Activated CD8-positive, alpha-beta memory T cell treated with anti-CD3 and anti-CD28 coated beads, Interleukin-2, amount 50 U/mL, for 1 hour (primary cell): ENCODE measurements at regions not wholly inside any gene's neighbourhood (a gene's known extent, or its start where the extent isn't known, plus 50 kb on each side); places are given as distances from the start of the nearest gene placed in this dataset.
"Not testable (repeated sequence)": the region's sequence is repeated elsewhere in the genome, so short reads cannot be mapped to it uniquely, and the experiment has no call there.

ENCODE experiments used
- DNase-seq: peaks from one replicate; pipeline ENCODE4 v3.0.0-alpha.2; 2020; ENCODE audit errors: extremely low read depth

GRCh38 chr1:182229451-182229850 lies 162.1 kb downstream of the GLUL start:
- no peak for DNase-seq

- DNase-seq = no peak
Observed at GRCh38 chr1:182227864-182228547, 163.6 kb downstream of the GLUL start.

DNA sequence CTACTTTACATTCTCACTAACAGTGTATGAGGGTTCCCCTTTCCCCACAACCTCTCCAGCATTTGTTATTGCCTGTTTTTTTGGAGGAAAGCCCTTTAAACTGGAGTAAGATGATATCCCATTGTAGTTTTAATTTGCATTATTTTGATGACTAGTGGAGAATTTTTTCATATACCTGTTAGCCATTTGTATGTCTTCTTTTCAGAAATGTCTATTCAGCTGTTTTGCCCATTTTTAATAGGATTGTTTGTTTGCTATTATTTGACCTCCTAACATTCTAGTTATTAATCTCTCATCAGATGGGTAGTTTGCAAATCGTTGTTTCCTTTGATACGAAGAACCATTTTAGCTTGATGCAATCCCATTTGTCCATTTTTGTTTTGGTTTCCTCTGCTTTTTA lies 165.0 kb downstream of the GLUL start:
- DNase-seq = no peak

DNA sequence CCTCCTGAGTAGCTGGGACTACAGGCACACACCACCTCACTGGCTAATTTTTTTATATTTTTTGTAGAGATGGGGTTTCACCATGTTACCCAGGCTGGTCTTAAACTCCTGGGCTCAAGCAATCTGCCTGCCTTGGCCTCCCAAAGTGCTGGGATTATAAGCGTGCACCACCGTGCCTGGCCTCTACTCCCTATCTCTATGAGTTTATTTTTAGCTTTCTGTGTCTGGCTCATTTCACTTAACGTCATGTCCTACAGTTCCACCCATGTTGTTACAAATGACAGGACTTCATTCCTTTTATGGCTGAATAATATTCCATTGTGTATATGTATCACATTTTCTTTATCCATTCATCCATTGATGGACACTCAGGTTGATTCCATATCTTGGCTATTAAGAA lies 164.2 kb upstream of the ZNF648 start:
- DNase-seq = not testable (repeated sequence)

- DNase-seq = not testable (repeated sequence)
Observed at GRCh38 chr1:182221990-182222389, 160.5 kb upstream of the ZNF648 start.

DNA sequence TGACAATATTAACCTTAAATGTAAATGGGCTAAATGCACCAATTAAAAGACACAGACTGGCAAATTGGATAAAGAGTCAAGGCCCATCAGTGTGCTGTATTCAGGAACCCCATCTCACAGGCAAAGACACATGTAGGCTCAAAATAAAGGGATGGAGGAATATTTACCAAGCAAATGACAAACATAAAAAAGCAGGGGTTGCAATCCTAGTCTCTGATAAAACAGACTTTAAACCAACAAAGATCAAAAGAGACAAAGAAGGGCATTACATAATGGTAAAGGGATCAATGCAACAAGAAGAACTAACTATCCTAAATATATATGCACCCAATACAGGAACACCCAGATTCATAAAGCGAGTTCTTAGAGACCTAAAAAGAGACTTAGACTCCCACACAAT lies 159.9 kb upstream of the ZNF648 start:
- DNase-seq = not testable (repeated sequence)

- no peak for DNase-seq
Observed at GRCh38 chr1:182217967-182218366, 156.5 kb upstream of the ZNF648 start.

- no peak for DNase-seq
Observed at GRCh38 chr1:182217071-182217470, 155.6 kb upstream of the ZNF648 start.

DNA sequence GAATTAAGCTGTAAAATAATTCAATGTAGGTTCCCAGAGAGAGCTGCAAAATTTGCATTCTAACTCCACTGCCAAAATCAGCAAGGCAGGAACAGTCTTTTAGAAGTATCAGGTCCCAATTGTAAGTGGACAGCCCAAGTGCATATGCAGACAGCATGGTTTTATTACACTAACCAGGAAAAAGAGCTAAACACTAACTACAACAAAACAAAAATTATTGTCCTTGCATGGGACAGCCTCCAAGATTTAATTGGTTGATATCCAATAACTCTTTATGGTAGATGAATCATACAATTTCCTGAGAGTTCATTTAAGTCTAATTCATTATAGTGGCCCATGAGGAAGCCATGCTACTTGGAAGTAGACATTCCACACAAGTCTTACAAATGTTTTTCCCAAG lies 154.3 kb upstream of the ZNF648 start:
- DNase-seq = no peak

DNA sequence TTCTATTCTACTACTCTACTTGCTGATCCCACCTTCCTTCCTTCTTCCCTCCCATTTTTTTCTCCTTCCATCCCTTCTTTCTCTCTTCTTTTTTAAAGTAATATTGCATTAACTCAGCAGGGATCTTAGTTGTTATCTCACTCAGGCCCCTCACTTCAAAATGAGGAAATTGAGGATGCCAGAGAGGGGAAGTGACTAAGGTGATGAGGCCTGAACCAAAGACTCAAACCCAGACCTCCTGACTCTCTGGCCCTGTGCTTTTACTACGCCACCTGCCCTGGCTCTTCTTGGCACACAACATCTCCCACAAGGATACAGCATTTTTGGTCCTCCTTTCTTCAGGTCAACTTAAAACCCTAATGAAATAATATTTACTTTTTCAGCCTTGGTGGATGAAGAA lies 151.7 kb upstream of the ZNF648 start:
- no peak for DNase-seq

GRCh38 chr1:182211386-182211785 lies 149.9 kb upstream of the ZNF648 start:
- no peak for DNase-seq

- no peak for DNase-seq
Observed at GRCh38 chr1:182210417-182210816, 148.9 kb upstream of the ZNF648 start.

DNA sequence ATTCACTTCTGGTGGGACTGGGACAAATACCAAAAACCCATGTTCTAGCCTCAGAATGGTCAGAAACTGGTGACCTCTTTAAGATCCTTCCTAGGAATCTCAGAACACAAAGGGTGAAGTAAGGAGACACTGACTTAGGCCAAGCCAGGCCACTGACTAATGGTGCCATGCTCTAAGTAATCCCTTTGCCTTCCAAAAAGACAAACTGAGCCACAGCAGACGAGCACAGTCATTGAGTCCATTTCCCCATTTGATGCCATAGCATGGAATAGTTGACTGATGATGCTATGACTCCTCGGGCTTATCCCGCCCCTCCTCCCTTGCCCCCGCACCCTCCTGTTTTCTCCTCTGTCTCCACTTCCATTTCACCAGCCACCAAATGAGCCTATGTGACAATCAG lies 145.8 kb upstream of the ZNF648 start:
- DNase-seq = no peak

GRCh38 chr1:182206626-182207239 lies 145.2 kb upstream of the ZNF648 start:
- no peak for DNase-seq

DNA sequence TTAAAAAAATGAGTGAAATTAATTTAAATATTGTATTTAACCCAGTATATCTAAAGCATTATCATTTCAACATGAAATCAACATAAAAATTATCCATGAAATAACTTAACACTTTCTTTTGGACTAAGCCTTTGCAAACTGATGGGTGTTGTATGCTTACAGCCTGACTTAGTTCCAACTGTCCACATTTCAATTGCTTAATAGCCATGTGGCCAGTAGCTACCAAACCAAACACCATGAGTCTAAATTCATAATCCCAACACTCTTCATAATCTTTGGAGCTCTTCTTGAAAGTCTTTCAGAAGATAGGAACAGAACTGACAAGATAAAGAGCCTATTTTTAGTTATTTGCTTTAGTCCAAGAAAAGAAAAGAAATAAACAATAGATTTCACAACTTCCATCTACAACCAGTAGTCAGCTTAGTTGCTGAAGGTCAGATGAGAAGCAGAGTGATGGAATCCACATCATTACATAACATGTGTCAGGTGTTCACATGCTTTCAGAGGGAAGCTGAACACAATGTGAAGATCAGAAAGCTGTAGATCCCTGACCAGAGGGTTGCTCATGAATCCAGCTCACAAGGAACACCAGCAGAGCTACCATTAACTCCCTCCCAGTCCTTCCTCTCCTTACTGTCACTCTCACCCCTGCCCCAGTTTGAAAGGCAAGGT lies 144.0 kb upstream of the ZNF648 start:
- no peak for DNase-seq

GRCh38 chr1:182203191-182203875 lies 141.8 kb upstream of the ZNF648 start:
- DNase-seq = no peak

DNA sequence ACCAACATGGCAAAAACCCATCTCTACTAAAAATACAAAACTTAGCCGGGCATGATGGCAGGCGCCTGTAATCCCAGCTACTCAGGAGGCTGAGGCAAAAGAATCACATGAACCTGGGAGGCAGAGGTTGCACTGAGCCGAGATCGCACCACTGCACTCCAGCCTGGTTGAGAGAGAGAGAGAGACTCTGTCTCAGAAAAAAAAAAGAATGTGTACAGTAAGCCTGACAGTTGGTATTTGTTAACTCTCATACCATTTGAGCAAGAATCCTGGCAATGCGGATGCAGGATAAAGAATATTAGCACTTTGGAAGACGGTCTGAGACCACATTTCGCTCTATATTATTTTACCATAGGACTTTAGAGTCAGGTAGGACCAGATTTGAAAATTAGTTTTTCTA lies 140.0 kb upstream of the ZNF648 start:
- DNase-seq = not testable (repeated sequence)

- DNase-seq = no peak
Observed at GRCh38 chr1:182200025-182200812, 138.7 kb upstream of the ZNF648 start.

DNA sequence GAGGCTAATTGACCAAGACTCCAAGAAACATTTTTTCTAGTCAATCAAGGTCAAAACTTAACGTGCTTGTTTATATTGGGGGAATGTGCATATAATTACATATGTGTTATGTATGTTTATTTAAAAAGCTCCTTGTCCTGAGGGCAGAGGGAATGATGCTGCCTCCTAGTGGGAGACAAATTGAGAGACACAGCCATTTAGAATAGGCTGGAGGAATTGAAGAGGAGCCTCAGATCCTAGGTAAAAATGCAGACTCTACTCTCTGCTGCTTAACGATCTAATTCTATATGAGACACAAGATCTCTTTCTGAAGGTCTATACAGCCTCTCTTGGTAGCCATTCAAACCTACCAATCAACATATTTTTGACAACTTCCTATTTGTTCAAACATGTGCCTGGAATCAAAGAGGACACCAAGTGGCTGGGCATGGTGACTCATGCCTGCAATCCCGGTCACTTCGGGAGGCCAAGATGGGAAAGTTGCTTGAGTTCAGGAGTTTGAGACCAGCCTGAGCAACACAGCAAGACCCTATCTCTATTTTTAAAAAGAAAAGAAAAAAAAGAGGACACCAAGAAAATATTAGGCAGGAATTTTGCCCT lies 136.6 kb upstream of the ZNF648 start:
- no peak for DNase-seq

DNA sequence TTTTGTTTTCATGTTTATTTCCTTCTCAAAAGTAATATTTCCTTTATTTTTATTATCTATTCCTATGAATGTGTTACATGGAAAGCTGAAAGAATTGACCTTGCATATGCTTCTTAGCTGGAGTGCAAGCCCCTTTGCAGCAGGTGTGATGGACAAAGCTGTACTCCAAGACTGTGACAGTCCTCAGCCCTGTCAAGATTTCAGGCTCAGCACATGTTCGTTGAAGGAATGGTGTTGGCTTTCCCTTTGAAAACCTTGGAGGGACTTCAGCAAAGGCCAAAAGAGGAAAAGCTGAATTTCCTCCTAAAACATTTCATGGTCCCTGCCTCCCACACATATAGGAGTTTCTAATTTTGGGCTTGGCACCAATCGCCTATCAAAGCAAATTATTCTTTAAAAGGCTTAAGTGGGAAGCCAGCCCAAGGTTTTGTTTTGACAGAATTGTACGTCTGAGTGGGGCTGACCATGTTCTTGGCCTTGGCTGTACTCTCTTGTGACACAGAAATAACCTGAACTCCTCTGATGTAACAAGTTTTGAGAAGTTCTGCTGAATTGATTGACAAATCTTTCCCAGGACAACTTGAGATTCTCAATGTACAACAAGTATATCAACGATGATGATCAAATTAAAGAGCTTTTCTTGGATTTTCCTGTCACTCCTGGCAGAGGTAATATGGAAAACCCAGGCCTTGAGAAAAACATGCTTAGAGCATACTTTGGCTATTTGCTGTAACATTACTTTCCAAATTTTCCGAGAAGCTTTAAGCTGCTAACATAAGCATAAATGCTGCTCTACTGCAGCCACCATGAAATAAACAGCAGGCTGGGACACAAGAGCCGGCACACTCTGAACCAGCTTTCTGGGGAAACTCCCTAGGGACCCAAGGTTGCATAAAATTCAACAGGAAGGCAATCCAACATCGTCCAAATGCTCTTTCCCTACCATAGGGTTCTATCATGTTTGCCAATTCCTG lies 135.7 kb upstream of the ZNF648 start:
- no peak for DNase-seq
